GM21786 (cell line): ENCODE measurements at regions not wholly inside any gene's neighbourhood (a gene's known extent, or its start where the extent isn't known, plus 50 kb on each side); places are given as distances from the start of the nearest gene placed in this dataset.

Experiments
- ATAC-seq: cut with Tn5 transposase; IDR thresholded peaks from one replicate; pipeline ENCODE4 v1.9.1; 2021; ENCODE audit not compliant: unreplicated experiment

- ATAC-seq = no peak
Observed at GRCh38 chr4:10336471-10336870, 120.8 kb downstream of the ZNF518B start.

GRCh38 chr4:10335050-10335449 lies 122.2 kb downstream of the ZNF518B start:
- no peak for ATAC-seq

GRCh38 chr4:10334506-10335028 lies 122.7 kb downstream of the ZNF518B start:
- ATAC-seq = no peak

GRCh38 chr4:10333942-10334341 lies 123.3 kb downstream of the ZNF518B start:
- no peak for ATAC-seq

DNA sequence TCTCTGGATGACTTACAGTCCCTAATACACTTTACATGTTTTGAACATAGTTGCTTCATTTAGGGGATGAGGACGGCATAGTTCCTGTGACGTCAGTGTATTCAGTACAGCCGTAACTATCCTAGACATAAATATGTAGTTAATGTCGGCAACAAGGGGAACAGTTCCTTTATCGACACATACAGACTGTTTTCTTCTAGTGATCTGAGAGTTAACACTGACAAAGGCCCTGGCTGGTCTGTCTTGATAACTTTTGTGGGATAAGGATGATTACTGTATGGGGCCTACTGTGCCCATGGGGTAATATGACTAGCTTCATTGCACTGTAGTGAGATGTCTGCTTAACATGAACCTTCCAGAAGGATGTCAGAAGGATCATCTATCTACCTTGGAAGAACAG lies 131.2 kb downstream of the ZNF518B start:
- no peak for ATAC-seq

GRCh38 chr4:10321931-10322330 lies 135.3 kb downstream of the ZNF518B start:
- no peak for ATAC-seq

DNA sequence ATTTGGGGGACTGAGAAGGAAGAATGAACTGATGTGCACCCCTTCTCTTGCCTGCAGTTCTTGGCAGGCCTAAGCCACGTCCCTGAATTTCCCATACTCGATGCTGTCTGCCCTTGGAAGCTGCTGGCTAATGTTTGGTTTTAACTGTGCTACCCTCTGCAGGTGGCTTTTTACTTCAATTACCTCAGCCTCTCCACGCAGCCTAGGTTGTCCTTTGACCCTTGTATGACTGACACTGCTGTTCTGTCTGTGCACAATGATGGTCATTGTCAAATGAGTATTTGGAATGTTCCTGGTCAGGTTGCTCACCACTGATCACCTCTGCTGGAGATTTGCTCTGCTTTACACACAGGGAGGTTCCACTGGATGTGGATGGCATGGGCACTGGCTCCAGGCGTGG lies 137.1 kb downstream of the ZNF518B start:
- no peak for ATAC-seq

DNA sequence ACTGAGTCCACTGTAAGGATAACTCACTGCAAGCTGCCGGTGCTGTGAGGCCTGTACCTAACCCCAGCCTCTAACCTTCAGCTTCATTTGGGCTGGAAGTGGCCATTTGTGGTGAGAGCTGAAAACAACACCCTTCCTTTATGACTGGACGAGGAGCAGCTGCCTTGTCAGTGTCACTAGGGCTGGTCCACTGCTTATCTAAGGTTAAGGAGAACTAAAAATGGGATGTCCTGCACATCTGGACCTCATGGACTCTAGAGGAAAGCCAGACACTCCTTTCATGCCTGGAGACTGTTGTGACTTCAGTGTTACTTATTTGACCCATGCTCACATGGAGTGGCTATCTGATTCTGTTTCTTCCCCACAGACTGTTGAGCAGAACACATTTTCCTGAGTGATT lies 139.9 kb downstream of the ZNF518B start:
- ATAC-seq = no peak

DNA sequence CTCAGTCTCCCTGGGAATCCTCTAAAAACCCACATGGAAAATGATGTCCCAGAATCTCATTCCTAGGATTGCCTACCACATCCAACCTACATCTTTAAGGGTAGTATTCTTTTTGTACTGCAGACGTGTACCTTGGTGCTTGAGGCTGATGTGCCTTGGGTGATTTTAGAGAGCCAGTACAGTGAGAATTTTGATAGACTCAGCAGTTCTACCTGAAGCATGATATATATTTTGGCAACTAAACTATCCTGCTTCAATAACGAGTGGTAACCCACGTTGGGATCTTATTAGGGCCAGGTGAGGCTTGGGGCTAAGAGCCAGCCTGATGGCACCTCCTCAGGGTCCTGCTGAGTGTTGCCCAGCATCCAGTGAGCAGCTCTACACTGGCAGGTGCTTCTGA lies 140.4 kb downstream of the ZNF518B start:
- no peak for ATAC-seq

DNA sequence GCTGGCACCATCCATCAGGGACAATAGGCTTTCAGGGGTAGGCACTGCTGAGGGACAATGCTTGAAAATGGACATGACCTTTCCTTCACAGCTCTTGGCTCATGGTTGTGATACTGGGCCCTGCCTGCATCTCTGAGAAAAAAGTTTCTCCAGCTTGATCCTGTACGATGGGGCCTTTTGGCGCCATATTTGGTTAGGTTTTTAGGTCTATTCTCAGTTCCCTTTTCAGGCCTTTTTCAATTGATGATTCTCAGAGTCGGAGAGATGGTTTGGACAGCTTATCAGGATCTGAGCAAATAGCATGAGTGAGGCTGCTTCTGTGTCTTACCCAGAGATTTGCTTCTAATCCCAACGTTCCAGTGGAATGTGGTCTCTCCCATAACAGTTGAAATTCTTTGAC lies 141.6 kb downstream of the ZNF518B start:
- no peak for ATAC-seq

DNA sequence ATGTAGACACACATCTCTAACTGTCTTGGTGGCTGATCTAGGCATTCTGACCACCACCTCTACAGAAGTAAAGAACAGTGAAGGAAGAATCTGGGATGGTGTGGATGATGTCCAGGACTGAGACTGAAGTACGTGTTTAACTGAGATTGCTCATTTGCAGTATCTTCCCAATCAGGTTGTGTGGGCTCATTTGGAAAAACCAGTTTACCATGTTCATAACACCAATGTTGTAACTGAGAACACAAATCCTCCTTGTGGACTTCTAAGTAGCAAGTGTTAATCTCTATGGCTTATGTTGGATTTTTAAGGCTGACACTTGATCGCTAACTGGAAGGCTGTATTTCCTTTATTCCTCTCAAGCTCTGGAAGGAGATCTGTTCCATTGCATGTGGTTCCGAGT lies 144.7 kb downstream of the ZNF518B start:
- ATAC-seq = no peak

- ATAC-seq = no peak
Observed at GRCh38 chr4:10311939-10312338, 145.3 kb downstream of the ZNF518B start.

- ATAC-seq = no peak
Observed at GRCh38 chr4:10305816-10306215, 151.4 kb downstream of the ZNF518B start.

DNA sequence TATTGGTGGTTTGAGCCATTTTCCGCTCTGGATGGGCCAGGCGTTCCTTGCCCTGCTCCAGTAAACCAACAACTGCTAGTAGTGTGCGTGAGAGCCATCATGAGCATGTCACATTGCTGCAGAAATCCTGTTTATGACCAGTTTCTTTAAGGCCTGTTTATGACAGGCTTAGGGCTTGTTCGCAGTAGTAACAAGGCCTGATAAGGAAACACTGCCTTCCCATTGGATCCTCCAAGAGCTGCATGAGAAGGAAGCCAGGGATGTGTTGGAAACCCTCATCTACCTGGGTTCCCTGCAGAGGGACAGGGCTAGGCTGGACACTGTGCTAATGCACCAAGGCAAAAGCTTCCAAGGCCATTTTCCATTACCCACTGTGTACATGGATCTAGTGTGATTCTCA lies 153.9 kb downstream of the ZNF518B start:
- no peak for ATAC-seq

DNA sequence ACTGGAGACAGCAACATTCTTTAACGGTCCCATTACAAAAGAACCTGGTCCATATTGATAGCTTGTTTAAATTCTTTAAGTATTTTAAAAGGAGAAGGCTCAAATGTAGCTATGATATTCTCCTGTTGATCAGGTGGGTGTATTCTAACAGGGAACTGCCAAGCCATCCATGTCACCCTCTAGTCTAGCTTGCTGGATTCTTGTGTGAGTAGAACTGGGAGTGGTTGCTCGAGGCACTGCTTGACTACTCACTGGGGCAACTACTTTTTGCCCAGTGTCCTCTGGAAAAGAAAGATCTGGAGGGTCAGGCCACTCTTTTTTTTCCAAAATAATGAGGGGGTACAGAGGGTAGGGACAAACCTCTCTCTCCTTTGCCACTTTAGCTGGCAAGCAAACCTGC lies 155.1 kb downstream of the ZNF518B start:
- ATAC-seq = no peak

GRCh38 chr4:10299601-10300000 lies 157.6 kb downstream of the ZNF518B start:
- ATAC-seq = no peak

- no peak for ATAC-seq
Observed at GRCh38 chr4:10298681-10299080, 158.5 kb downstream of the ZNF518B start.

DNA sequence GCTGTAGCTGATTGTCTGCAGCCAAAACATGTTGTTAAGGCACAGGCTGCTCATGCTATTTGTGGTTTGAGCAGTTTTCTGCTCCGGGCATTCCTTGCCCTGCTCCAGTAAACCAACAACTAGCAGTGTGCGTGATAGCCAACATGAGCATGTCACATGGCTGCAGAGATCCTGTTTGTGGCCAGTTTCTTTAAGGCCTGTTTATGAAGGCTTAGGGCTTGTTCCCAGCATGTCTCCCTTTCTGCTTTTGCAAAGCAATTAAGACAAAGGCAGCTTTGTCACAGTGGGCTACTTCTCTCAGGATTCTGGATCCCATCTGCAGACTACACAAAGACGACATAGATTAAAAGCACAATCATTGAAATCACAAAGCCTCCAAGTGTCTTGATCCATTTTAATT lies 160.5 kb downstream of the ZNF518B start:
- no peak for ATAC-seq

GRCh38 chr4:10295301-10295700 lies 161.9 kb downstream of the ZNF518B start:
- ATAC-seq = no peak

- no peak for ATAC-seq
Observed at GRCh38 chr4:10289538-10289906, 167.7 kb downstream of the ZNF518B start.

- ATAC-seq = no peak
Observed at GRCh38 chr4:10288830-10289537, 168.2 kb downstream of the ZNF518B start.

GRCh38 chr4:10285028-10285427 lies 168.4 kb upstream of the WDR1 start:
- no peak for ATAC-seq

DNA sequence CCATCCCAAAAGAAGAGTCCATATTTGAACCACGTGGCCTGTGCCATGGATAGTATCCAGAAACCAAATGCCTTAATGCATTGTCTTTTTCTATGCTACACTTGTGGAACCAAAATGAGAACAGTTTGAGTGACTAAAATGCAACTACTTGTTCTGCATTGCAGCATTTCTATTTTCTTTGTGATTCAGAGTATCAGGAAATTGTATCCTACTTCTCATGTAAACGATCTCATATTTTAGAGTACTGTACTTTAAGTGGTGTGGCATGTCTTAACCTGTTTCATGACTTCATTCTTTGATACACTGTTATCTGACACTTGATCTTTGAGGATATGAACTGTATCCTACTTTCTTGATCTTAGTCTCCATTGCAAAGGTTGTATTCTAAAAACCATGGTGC lies 167.2 kb upstream of the WDR1 start:
- ATAC-seq = no peak
